Esophagus (tissue), 2 donors: ENCODE measurements at regions not wholly inside any gene's neighbourhood (a gene's known extent, or its start where the extent isn't known, plus 50 kb on each side); places are given as distances from the start of the nearest gene placed in this dataset.

ENCODE experiments used
- H3K27ac ChIP-seq, 2 donors: one replicate each; pipeline ENCODE4 v1.5.1; 2013; ENCODE audit warnings: low read depth in 2 of 2, mild to moderate bottlenecking in 2 of 2, inconsistent platforms in 1 of 2, low read length in 1 of 2, moderate library complexity in 1 of 2
- H3K27me3 ChIP-seq, 2 donors: one replicate each; pipeline ENCODE4 v1.6.1; 2013; ENCODE audit warnings: low read length in 2 of 2, control low read depth in 1 of 2, mild to moderate bottlenecking in 1 of 2; ENCODE audit not compliant: insufficient read depth in 2 of 2, control insufficient read depth in 1 of 2
- H3K36me3 ChIP-seq, 2 donors: one replicate each; pipeline ENCODE4 v1.6.1; 2013; ENCODE audit warnings: low read length in 1 of 2; ENCODE audit not compliant: control insufficient read depth in 2 of 2, insufficient read depth in 2 of 2
- H3K4me1 ChIP-seq, 2 donors: one replicate each; pipeline ENCODE4 v1.6.1; 2013; ENCODE audit warnings: low read length in 1 of 2; ENCODE audit not compliant: control insufficient read depth in 2 of 2, insufficient read depth in 2 of 2
- H3K4me3 ChIP-seq, 2 donors: one replicate each; pipeline ENCODE4 v1.5.1; 2013; ENCODE audit warnings: low read length in 2 of 2, mild to moderate bottlenecking in 2 of 2, low read depth in 1 of 2, moderate library complexity in 1 of 2
- H3K9me3 ChIP-seq, 2 donors: one replicate each; pipeline ENCODE4 v1.6.1; 2013; ENCODE audit warnings: mild to moderate bottlenecking in 2 of 2, low read depth in 1 of 2, low read length in 1 of 2, moderate library complexity in 1 of 2; ENCODE audit not compliant: control insufficient read depth in 2 of 2, insufficient read depth in 1 of 2
- WGBS, 2 donors: extraction: QIAGEN DNeasy Blood & Tissue Kit; methylation state at CpG; one replicate each; pipeline ENCODE4 v1.1.7; 2013; 5-methylcytosine and 5-hydroxymethylcytosine counted together
- donor health status: healthy with polysubstance abuse.
- donor health status: Bipolar disorder and iron deficiency.

- no peaks in the 10 kb centered on the region for H3K27me3 ChIP-seq
- no peaks in the 10 kb centered on the region for H3K36me3 ChIP-seq
Observed at GRCh38 chr3:159632851-159633250, 355.8 kb upstream of the IL12A start.

GRCh38 chr3:159634483-159634882 is 354.2 kb upstream of the IL12A start:
- H3K27me3 ChIP-seq: no peaks in the 10 kb centered on the region
- H3K36me3 ChIP-seq: no peaks in the 10 kb centered on the region
- H3K4me3 ChIP-seq: no peak overlapping the region
- H3K9me3 ChIP-seq: no peaks in the 10 kb centered on the region
- 74% methylated on average over 4 of the region's 4 CpGs for WGBS, 2 donors
- H3K4me1 ChIP-seq: no peaks in the 10 kb centered on the region
- H3K27ac ChIP-seq: no peak overlapping the region

More at GRCh38 chr3:159632851-159633250, 355.8 kb upstream of the IL12A start:
- Histone ChIP-seq H3K4me1 (no peaks in the 10 kb centered on the region), H3K4me3 (no peak overlapping the region), H3K27ac (no peak overlapping the region), H3K9me3 (no peaks in the 10 kb centered on the region)

- Histone ChIP-seq H3K4me1 (no peaks in the 10 kb centered on the region), H3K36me3 (no peaks in the 10 kb centered on the region), H3K27me3 (no peaks in the 10 kb centered on the region), H3K4me3 (no peak overlapping the region), H3K27ac (no peak overlapping the region), H3K9me3 (no peaks in the 10 kb centered on the region)
- WGBS, 2 donors: 63 to 77% methylated on average over 3 of the region's 3 CpGs
Observed at GRCh38 chr3:159635047-159635641, 353.5 kb upstream of the IL12A start.

- WGBS, 2 donors: 77 to 79% methylated on average over 2 of the region's 2 CpGs
- H3K36me3 ChIP-seq: no peaks in the 10 kb centered on the region
- H3K4me3 ChIP-seq: no peak overlapping the region
- H3K4me1 ChIP-seq: no peaks in the 10 kb centered on the region
- H3K27me3 ChIP-seq: no peaks in the 10 kb centered on the region
- no peaks in the 10 kb centered on the region for H3K9me3 ChIP-seq
- H3K27ac ChIP-seq: no peak overlapping the region
Observed at GRCh38 chr3:159637883-159638542, 350.6 kb upstream of the IL12A start.

- Histone ChIP-seq H3K27ac (no peak overlapping the region), H3K9me3 (no peaks in the 10 kb centered on the region), H3K27me3 (no peaks in the 10 kb centered on the region), H3K4me1 (no peaks in the 10 kb centered on the region), H3K36me3 (no peaks in the 10 kb centered on the region), H3K4me3 (no peak overlapping the region)
- WGBS, 2 donors: 81 to 88% methylated on average over 4 of the region's 4 CpGs
Observed at GRCh38 chr3:159640225-159640624, 348.4 kb upstream of the IL12A start.

GRCh38 chr3:159643406-159643805 is 345.2 kb upstream of the IL12A start:
- Histone ChIP-seq H3K27ac (no peak overlapping the region), H3K9me3 (no peaks in the 10 kb centered on the region), H3K4me3 (no peak overlapping the region), H3K27me3 (no peaks in the 10 kb centered on the region), H3K4me1 (no peaks in the 10 kb centered on the region), H3K36me3 (no peaks in the 10 kb centered on the region)

- H3K4me3 ChIP-seq: no peak overlapping the region
- H3K27ac ChIP-seq: no peak overlapping the region
- 68 to 85% methylated on average over 1 of the region's 1 CpG for WGBS, 2 donors
- no peaks in the 10 kb centered on the region for H3K4me1 ChIP-seq
- no peaks in the 10 kb centered on the region for H3K27me3 ChIP-seq
- no peaks in the 10 kb centered on the region for H3K36me3 ChIP-seq
- H3K9me3 ChIP-seq: no peaks in the 10 kb centered on the region
Observed at GRCh38 chr3:159645874-159646273, 342.8 kb upstream of the IL12A start.

- Histone ChIP-seq H3K4me1 (no peaks in the 10 kb centered on the region), H3K4me3 (no peak overlapping the region), H3K27me3 (no peaks in the 10 kb centered on the region), H3K9me3 (no peaks in the 10 kb centered on the region), H3K27ac (no peak overlapping the region), H3K36me3 (no peaks in the 10 kb centered on the region)
Observed at GRCh38 chr3:159649951-159650350, 338.7 kb upstream of the IL12A start.

- no peaks in the 10 kb centered on the region for H3K36me3 ChIP-seq
Observed at GRCh38 chr3:159650726-159651125, 337.9 kb upstream of the IL12A start.

GRCh38 chr3:159652452-159652851 is 336.2 kb upstream of the IL12A start:
- WGBS, 2 donors: 60% methylated on average over 2 of the region's 2 CpGs
- H3K4me3 ChIP-seq: no peak overlapping the region

More at GRCh38 chr3:159650726-159651125, 337.9 kb upstream of the IL12A start:
- no peaks in the 10 kb centered on the region for H3K4me1 ChIP-seq
- H3K4me3 ChIP-seq: no peak overlapping the region
- no peaks in the 10 kb centered on the region for H3K27me3 ChIP-seq
- no peak overlapping the region for H3K27ac ChIP-seq
- no peaks in the 10 kb centered on the region for H3K9me3 ChIP-seq
- WGBS, 2 donors: 44 to 50% methylated on average over 2 of the region's 2 CpGs

More at GRCh38 chr3:159652452-159652851, 336.2 kb upstream of the IL12A start:
- no peaks in the 10 kb centered on the region for H3K36me3 ChIP-seq
- no peak overlapping the region for H3K27ac ChIP-seq
- H3K4me1 ChIP-seq: no peaks in the 10 kb centered on the region
- no peaks in the 10 kb centered on the region for H3K9me3 ChIP-seq
- H3K27me3 ChIP-seq: no peaks in the 10 kb centered on the region
